Immature natural killer cell (primary cell): ENCODE measurements at regions not wholly inside any gene's neighbourhood (a gene's known extent, or its start where the extent isn't known, plus 50 kb on each side); places are given as distances from the start of the nearest gene placed in this dataset.
"Not testable (repeated sequence)": the region's sequence is repeated elsewhere in the genome, so short reads cannot be mapped to it uniquely, and the experiment has no call there.

Source experiments
- DNase-seq, 3 donors: peaks; one replicate each; pipeline ENCODE4 v3.0.0; 2022; ENCODE audit warnings: mixed read lengths in 1 of 3
- H3K27ac Mint-ChIP-seq, 6 donors: one replicate each; pipeline ENCODE4 v1.8.0; 2020; ENCODE audit warnings: mixed read lengths in 6 of 6, mild to moderate bottlenecking in 5 of 6, inconsistent platforms in 4 of 6, moderate library complexity in 3 of 6
- H3K27me3 Mint-ChIP-seq, 3 donors: one replicate each; pipeline ENCODE4 v1.8.0; 2020 to 2021; ENCODE audit warnings: low read depth in 3 of 3, mild to moderate bottlenecking in 3 of 3, mixed read lengths in 3 of 3, moderate library complexity in 3 of 3, inconsistent platforms in 1 of 3
- H3K36me3 Mint-ChIP-seq, 3 donors: one replicate each; pipeline ENCODE4 v1.8.0; 2020; ENCODE audit warnings: mixed read lengths in 3 of 3, inconsistent platforms in 2 of 3, mild to moderate bottlenecking in 2 of 3
- H3K4me1 Mint-ChIP-seq, 2 donors: one replicate each; pipeline ENCODE4 v1.8.0; 2020; ENCODE audit warnings: inconsistent platforms in 2 of 2, mild to moderate bottlenecking in 2 of 2, mixed read lengths in 2 of 2, moderate library complexity in 1 of 2
- H3K4me3 Mint-ChIP-seq, 5 donors: one replicate each; pipeline ENCODE4 v1.8.0; 2020; ENCODE audit warnings: mild to moderate bottlenecking in 5 of 5, mixed read lengths in 5 of 5, inconsistent platforms in 3 of 5, moderate library complexity in 3 of 5
- H3K9me3 Mint-ChIP-seq, 6 donors: one replicate each; pipeline ENCODE4 v1.8.0; 2020; ENCODE audit warnings: mild to moderate bottlenecking in 6 of 6, mixed read lengths in 6 of 6, inconsistent platforms in 4 of 6, moderate library complexity in 3 of 6

DNA sequence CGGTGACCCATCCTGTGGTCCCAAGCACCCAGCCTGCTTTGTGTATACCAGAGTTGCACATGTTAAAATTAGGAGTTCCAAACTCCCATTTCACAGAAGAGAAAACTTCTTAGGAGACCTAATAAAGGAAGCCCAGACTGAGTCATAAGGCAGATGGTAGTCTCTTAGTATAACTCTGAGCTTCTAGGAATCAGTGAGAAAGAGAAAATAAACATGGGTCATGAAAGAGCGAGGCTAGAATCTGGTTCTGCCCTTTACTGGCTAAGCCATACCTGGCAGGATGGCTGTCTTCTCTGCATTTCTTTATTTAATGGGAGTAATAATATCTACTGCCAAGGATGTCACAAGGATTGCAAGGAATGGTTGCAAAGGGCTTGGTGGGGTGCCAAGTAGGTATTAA lies 101.2 kb upstream of the TRIB2 start:
- Mint-ChIP-seq H3K9me3 (peaks cover 0 to 2% (median 0%) of the 10 kb centered on the region in 6 donors), H3K27me3 (no peaks in the 10 kb centered on the region), H3K27ac (no peak overlapping the region), H3K4me1 (peaks cover 2 to 12% of the 10 kb centered on the region in 2 donors), H3K36me3 (no peaks in the 10 kb centered on the region), H3K4me3 (no peak overlapping the region)
- DNase-seq, result no peak

DNA sequence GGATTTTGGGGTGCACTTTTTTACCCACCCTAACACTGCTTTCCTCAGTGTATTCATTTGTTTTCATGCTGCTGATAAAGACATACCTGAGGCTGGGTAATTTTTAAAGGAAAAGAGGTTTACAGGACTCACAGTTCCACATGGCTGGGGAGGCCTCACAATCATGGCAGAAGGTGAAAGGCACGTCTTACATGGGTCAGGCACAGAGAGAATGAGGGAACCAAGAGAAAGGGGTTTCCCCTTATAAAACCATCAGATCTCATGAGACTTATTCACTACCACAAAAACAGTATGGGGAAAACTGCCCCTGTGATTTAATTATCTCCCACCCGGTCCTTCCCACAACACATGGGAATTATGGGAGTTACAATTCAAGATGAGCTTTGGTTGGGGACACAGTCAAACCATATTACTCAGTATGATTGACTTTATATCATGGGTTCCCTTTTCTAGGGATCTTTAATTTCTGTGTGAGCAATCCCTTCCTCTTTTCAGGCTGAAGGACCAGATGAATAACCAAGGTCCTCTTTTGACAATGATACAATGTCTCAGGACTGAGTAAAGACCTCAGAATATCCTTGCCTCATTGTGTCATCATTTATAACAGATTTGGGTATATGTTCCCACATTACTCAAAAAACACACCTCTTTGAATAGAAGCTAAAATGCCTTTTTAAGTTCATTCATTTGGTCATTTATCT lies 100.1 kb upstream of the TRIB2 start:
- Mint-ChIP-seq H3K36me3 (no peaks in the 10 kb centered on the region), H3K27me3 (no peaks in the 10 kb centered on the region), H3K9me3 (peaks cover 0 to 2% (median 0%) of the 10 kb centered on the region in 6 donors), H3K4me3 (no peak overlapping the region), H3K4me1 (peaks cover 2 to 15% of the 10 kb centered on the region in 2 donors), H3K27ac (no peak overlapping the region)
- no peak for DNase-seq

DNA sequence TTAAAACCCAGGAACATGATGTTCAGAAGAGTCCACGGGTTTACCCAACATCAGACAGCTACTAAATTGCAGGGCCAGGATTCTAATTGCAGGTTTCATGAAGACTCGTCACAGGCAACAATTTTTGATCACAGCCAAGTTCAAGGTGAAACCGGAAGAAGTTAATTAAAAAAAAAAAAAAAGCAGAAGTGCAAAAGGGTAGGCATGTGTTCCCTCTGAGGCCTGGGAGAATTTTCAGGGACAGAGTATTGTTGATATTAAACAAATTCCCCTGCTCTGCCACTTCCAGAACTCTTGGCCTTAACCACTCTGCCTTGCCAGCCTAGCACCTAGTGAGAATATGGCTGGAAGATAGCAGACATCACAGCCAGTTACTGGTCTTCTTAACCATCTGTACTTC lies 99.4 kb upstream of the TRIB2 start:
- H3K27me3 Mint-ChIP-seq, result peaks cover 0 to 2% (median 0%) of the 10 kb centered on the region in 3 donors

DNA sequence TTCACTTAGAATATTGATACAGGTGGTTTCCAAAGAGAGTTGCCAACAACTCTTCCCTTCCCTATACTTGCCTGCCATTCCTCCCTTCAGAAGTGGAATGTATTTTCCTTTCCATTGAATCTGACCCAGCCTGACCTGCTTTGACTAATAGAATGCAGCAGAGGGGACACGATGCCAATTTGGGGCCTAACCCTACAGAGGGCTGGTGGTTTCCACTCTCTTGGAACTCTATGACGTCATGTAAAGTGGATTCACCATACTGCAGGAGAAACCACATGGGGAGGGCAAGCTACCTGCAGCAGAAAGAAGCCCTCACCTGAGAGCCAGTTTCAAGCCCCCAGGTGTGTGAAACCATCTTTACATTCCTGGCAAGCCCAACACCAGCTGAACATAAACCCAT lies 98.9 kb upstream of the TRIB2 start:
- Mint-ChIP-seq H3K4me1 (peaks cover 2 to 15% of the 10 kb centered on the region in 2 donors), H3K27ac (no peak overlapping the region), H3K36me3 (no peaks in the 10 kb centered on the region), H3K4me3 (no peak overlapping the region), H3K9me3 (peaks cover 0 to 2% (median 0%) of the 10 kb centered on the region in 6 donors), H3K27me3 (peaks cover 0 to 2% (median 0%) of the 10 kb centered on the region in 3 donors)
- DNase-seq, result no peak

More for the DNA sequence above, 99.4 kb upstream of the TRIB2 start:
- Mint-ChIP-seq H3K9me3 (peaks cover 0 to 2% (median 0%) of the 10 kb centered on the region in 6 donors), H3K4me3 (no peak overlapping the region), H3K4me1 (peaks cover 2 to 15% of the 10 kb centered on the region in 2 donors), H3K27ac (no peak overlapping the region), H3K36me3 (no peaks in the 10 kb centered on the region)
- DNase-seq, result no peak

DNA sequence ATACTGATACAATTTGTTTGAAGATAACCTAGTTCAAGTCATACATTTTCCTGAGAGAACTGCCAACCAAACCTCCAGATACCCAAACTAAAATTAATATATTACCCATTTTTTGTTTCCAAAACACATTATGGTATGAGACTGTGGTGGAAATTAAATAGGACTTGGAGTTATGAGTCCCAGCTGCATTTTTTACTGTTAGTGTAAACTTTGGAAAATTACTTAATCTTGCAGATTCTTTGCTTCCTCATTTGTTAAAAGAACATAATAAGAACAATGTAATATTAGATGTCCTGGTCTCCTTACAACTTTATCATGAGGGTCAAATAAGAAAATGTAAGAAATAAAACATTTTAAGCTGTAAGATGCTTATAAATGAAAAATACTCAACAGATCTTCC lies 98.2 kb upstream of the TRIB2 start:
- H3K36me3 Mint-ChIP-seq, result no peaks in the 10 kb centered on the region
- H3K27me3 Mint-ChIP-seq, result peaks cover 0 to 2% (median 0%) of the 10 kb centered on the region in 3 donors
- no peak overlapping the region for H3K4me3 Mint-ChIP-seq
- H3K4me1 Mint-ChIP-seq, result peaks cover 2 to 15% of the 10 kb centered on the region in 2 donors
- DNase-seq, result no peak
- no peak overlapping the region for H3K27ac Mint-ChIP-seq
- H3K9me3 Mint-ChIP-seq, result peaks cover 0 to 2% (median 0%) of the 10 kb centered on the region in 6 donors

DNA sequence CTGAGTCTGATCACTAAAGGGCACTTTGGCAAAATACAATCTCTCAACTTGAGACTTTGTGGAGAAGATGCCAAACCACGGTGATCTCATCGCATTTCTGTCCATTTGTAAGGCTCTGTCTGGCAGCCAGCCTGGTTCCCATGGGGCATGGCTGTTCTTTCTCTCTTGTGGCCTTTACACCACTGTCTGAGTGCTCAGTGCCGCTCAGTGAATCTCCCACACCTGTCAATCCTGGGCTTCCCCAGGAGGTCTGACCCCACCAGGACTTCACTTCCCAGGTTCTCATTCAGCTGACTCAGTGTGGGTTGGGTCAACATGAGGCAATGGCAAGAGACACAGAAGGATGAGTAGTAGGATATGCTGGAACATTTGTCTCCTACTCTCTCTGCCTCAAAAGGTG lies 96.8 kb upstream of the TRIB2 start:
- H3K36me3 Mint-ChIP-seq, result no peaks in the 10 kb centered on the region
- H3K27me3 Mint-ChIP-seq, result peaks cover 0 to 2% (median 0%) of the 10 kb centered on the region in 3 donors
- no peak for DNase-seq
- peaks cover 0 to 2% (median 0%) of the 10 kb centered on the region in 6 donors for H3K9me3 Mint-ChIP-seq
- peaks cover 2 to 15% of the 10 kb centered on the region in 2 donors for H3K4me1 Mint-ChIP-seq
- H3K4me3 Mint-ChIP-seq, result no peak overlapping the region
- H3K27ac Mint-ChIP-seq, result no peak overlapping the region

DNA sequence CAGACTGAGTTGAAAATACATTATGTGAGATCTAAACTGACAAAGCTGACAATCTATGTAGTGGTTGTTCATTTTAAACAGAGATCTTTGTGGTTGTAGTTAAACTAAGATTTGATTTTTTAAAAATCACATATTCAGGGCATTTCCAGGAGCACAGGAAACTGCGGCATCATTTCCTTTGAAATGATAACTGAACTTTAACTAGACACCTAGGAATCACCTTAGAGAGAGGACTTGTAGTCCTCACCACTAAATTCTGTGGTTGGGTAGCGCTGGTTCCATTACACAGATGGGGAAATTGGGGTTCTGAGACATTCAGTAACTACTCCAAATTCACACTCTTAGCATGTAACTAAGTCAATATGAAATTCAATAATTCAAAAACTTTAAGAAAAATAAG lies 96.0 kb upstream of the TRIB2 start:
- no peak overlapping the region for H3K4me3 Mint-ChIP-seq

DNA sequence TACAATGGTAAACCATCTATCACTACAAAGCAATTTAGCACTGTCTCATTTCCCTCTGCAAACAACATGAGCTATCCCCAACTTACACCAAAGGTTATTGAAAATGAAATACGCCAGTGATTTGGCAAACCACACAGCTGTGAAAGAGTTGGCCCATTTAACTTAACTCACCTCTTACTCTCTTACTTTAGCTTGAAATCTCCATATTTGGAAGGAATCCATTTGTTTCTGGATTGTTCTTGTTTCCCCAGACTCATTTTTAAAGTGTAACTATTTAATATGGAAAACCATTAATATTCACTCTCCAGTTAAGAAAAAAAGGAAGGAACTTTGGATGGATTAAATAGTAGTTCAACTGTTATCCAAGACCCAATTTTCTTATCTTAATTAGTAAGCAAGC lies 93.7 kb upstream of the TRIB2 start:
- H3K4me1 Mint-ChIP-seq, result peaks cover 2 to 15% of the 10 kb centered on the region in 2 donors
- no peak for DNase-seq
- H3K27ac Mint-ChIP-seq, result no peak overlapping the region
- H3K27me3 Mint-ChIP-seq, result peaks cover 0 to 4% (median 2%) of the 10 kb centered on the region in 3 donors
- H3K4me3 Mint-ChIP-seq, result no peak overlapping the region
- H3K9me3 Mint-ChIP-seq, result peaks cover 0 to under 1% (median 0%) of the 10 kb centered on the region in 6 donors
- H3K36me3 Mint-ChIP-seq, result no peaks in the 10 kb centered on the region

More for the DNA sequence above, 96.0 kb upstream of the TRIB2 start:
- no peak for DNase-seq
- Mint-ChIP-seq H3K27me3 (peaks cover 0 to 2% (median 0%) of the 10 kb centered on the region in 3 donors), H3K9me3 (peaks cover 0 to 2% (median 0%) of the 10 kb centered on the region in 6 donors), H3K27ac (peak overlapping the region in 1 of 6 donors; percentile 48), H3K36me3 (no peaks in the 10 kb centered on the region), H3K4me1 (peaks cover 2 to 15% of the 10 kb centered on the region in 2 donors)

DNA sequence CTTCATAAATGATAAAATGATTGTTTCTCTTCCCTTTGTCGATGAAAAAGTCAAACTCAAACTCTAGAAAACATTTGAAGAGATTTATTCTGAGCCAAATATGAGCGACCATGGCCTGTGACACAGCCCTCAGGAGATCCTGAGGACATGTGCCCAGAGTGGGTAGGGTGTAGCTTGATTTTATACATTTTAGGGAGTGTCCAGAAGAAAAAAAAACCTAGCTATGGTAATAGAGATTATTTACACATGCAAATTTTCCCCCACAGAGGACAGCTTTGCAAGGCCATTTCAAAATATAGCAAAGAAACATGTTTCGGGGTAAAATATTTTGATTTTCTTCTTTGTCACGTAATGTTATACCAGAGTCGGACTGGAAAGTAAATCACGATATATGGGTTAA lies 92.4 kb upstream of the TRIB2 start:
- no peak overlapping the region for H3K27ac Mint-ChIP-seq
- no peak overlapping the region for H3K4me3 Mint-ChIP-seq
- no peaks in the 10 kb centered on the region for H3K36me3 Mint-ChIP-seq
- H3K27me3 Mint-ChIP-seq, result peaks cover 2 to 4% (median 2%) of the 10 kb centered on the region in 3 donors
- no peak for DNase-seq
- H3K4me1 Mint-ChIP-seq, result peaks cover 2 to 14% of the 10 kb centered on the region in 2 donors
- no peaks in the 10 kb centered on the region for H3K9me3 Mint-ChIP-seq

DNA sequence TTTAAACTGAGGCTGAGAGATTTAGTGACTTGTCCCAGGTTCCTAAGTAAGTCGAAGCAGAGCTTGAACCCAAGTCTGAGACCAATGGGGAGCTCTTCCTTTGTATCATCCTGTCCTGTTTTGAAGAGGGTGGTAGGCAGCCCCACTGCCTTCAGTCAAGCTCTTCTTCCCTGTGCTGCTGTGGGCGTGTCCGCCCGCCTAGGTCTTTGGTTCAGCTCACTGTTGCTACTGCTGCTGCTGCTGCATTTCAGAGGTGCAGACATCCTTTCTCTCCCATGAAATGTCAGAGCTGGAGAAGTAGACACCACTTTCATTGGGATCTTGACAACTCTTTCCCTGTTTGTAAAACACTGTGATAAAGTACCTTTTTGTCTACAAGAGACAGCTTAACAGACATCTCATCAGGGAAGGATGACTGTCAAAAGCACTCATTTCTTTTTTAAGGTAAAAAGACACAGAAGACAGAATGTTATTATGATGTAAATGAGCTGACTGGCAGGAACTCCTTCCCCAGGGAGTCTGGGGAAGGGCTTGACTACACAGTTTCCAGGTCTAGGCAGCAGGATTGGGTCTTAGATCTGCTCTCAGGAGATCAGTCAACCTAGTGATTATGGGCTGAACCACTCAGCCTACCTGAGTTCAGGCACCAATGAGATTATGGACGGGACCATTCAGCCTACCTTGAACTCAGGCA lies 91.7 kb upstream of the TRIB2 start:
- Mint-ChIP-seq H3K4me3 (no peak overlapping the region), H3K27ac (no peak overlapping the region), H3K36me3 (no peaks in the 10 kb centered on the region), H3K27me3 (peaks cover 2 to 4% (median 2%) of the 10 kb centered on the region in 3 donors), H3K4me1 (peaks cover under 1 to 7% of the 10 kb centered on the region in 2 donors), H3K9me3 (no peaks in the 10 kb centered on the region)
- no peak for DNase-seq

DNA sequence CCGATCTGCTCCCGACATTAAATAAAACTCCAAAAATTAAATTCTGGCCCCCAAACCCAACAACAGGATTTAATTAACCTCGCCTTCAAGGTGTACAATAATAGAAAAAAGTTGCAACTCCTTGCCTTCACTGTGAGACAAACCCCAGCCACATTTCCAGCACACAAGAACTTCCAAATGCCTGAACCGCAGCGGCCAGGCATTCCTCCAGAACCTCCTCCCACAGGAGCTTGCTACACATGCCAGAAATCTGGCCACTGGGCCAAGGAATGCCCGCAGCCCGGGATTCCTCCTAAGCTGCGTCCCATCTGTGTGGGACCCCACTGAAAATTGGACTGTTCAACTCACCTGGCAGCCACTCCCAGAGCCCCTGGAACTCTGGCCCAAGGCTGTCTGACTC lies 88.2 kb upstream of the TRIB2 start:
- H3K4me1 Mint-ChIP-seq, H3K36me3 Mint-ChIP-seq, H3K27me3 Mint-ChIP-seq, H3K27ac Mint-ChIP-seq, DNase-seq, H3K4me3 Mint-ChIP-seq, H3K9me3 Mint-ChIP-seq: not testable (repeated sequence)

DNA sequence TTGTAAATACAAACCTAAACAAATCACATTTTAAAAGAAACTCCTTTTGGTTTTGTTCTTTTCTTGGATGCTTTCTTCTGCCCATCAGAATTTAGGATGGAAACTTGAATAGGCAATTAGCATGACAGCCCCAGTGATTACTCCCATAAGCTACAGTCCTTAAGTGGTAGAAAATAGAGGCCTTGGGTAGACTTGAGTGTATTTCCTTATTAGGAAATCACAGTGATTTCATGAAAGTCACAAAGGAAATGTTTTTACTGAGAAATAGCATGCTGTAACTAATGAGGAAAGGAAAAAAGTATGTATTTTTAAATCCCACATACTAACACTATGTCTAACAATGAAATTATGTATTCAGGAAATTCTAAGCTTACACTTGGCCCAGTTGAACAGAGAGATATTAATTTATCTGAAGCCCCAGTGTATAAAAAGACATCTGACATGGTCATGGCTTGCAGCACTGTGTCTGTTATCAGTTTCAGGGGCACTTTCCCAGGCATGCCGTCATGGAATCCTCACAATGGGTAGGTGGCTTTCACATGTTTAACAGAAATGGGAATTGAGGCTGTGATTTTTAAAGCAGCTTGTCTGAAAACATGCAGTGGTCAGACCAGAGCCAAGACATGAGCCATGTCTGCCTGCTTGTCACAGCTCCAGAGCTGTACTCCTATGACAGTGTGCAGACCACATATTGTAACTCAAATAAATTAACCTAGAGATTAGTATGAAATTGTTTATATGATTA lies 79.7 kb upstream of the TRIB2 start:
- Mint-ChIP-seq H3K9me3 (no peaks in the 10 kb centered on the region), H3K36me3 (peaks cover 0 to 3% (median 0%) of the 10 kb centered on the region in 3 donors), H3K4me3 (no peak overlapping the region), H3K27me3 (peaks cover 0 to 4% (median 1%) of the 10 kb centered on the region in 3 donors), H3K27ac (no peak overlapping the region), H3K4me1 (no peaks in the 10 kb centered on the region)
- DNase-seq, result no peak

DNA sequence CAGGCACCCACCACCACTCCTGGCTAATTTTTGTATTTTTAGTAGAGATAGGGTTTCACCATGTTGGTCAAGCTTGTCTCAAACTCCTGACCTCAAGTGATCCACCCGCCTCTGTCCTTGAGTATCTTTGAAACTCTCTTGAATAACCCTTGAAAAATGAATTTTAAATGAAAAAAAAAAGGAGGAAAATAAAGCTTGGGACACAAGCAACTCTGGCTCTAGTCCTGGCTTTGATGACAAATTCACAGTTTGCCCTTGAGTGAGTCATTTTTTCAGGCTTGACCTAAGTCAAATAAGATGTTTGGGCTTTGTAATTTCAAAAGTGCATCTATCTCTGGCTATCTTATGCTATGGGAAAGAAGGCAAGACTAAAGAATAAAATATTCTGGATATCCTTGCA lies 79.0 kb upstream of the TRIB2 start:
- Mint-ChIP-seq H3K4me3 (no peak overlapping the region), H3K9me3 (no peaks in the 10 kb centered on the region), H3K27ac (no peak overlapping the region), H3K36me3 (peaks cover 0 to 3% (median 0%) of the 10 kb centered on the region in 3 donors), H3K4me1 (no peaks in the 10 kb centered on the region), H3K27me3 (peaks cover 0 to 4% (median 1%) of the 10 kb centered on the region in 3 donors)
- no peak for DNase-seq

DNA sequence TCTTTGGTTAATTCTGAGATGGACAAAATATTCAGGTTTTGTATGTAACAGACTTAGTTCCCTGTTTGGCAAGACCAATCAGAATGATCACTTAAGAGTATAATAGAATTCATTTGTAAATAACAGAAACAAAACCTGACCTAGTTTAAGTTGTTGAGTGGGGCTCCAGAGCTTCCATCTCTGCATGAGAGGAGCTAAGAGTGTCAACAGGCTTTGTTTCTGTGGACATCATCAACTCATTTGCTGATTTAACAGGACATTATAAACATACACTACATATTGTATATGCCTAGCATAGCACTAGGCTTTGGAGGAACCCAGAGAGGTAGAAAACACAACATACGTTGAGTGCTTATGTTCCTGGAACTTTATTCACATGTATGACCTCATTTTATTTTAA lies 75.3 kb upstream of the TRIB2 start:
- no peaks in the 10 kb centered on the region for H3K4me1 Mint-ChIP-seq
- H3K36me3 Mint-ChIP-seq, result peaks cover 0 to 10% (median 4%) of the 10 kb centered on the region in 3 donors
- no peak for DNase-seq
- no peak overlapping the region for H3K4me3 Mint-ChIP-seq
- peaks cover 0 to 7% (median 0%) of the 10 kb centered on the region in 6 donors for H3K9me3 Mint-ChIP-seq
- peaks cover 1 to 6% (median 4%) of the 10 kb centered on the region in 3 donors for H3K27me3 Mint-ChIP-seq
- no peak overlapping the region for H3K27ac Mint-ChIP-seq
